LNCaP clone FGC (cell line): ENCODE measurements at regions not wholly inside any gene's neighbourhood (a gene's known extent, or its start where the extent isn't known, plus 50 kb on each side); places are given as distances from the start of the nearest gene placed in this dataset.

Source experiments
- DNase-seq: peaks from one replicate; pipeline ENCODE4 v3.0.0-alpha.2; 2011; ENCODE audit warnings: low read depth
- H3K4me3 ChIP-seq: 2 replicates; pipeline ENCODE4 v1.5.1; 2011; ENCODE audit warnings: mild to moderate bottlenecking, low read depth, low read length, control low read depth
- CTCF ChIP-seq: IDR thresholded peaks from 2 replicates; pipeline ENCODE4 v1.5.1; 2012; ENCODE audit warnings: mild to moderate bottlenecking; ENCODE audit not compliant: control insufficient read depth, insufficient read depth; ENCODE audit errors: extremely low read depth

GRCh38 chr22:27616033-27616432 lies 185.5 kb downstream of the MN1 start:
- DNase-seq: no peak
- no peak for TF ChIP-seq CTCF
- no peak overlapping the region for H3K4me3 ChIP-seq

- DNase-seq: no peak
- TF ChIP-seq CTCF: no peak
- no peak overlapping the region for H3K4me3 ChIP-seq
These were observed 184.2 kb downstream of the MN1 start for GRCh38 chr22:27617214-27617881.

GRCh38 chr22:27620367-27621154 lies 181.0 kb downstream of the MN1 start:
- no peak for DNase-seq
- no peak for TF ChIP-seq CTCF

GRCh38 chr22:27621486-27622070 lies 180.0 kb downstream of the MN1 start:
- TF ChIP-seq CTCF: no peak
- no peak overlapping the region for H3K4me3 ChIP-seq

More at GRCh38 chr22:27620367-27621154, 181.0 kb downstream of the MN1 start:
- H3K4me3 ChIP-seq: no peak overlapping the region

GRCh38 chr22:27624042-27624441 lies 177.5 kb downstream of the MN1 start:
- no peak for DNase-seq
- TF ChIP-seq CTCF: no peak
- H3K4me3 ChIP-seq: no peak overlapping the region

More at GRCh38 chr22:27621486-27622070, 180.0 kb downstream of the MN1 start:
- no peak for DNase-seq

- H3K4me3 ChIP-seq: no peak overlapping the region
- no peak for TF ChIP-seq CTCF
- no peak for DNase-seq
These were observed 176.9 kb downstream of the MN1 start for GRCh38 chr22:27624705-27625104.
